PC-3 (cell line): ENCODE measurements at regions not wholly inside any gene's neighbourhood (a gene's known extent, or its start where the extent isn't known, plus 50 kb on each side); places are given as distances from the start of the nearest gene placed in this dataset.

ENCODE experiments used
- CTCF ChIP-seq: fragments of 300-600 bp; sonication (generic); conservative IDR thresholded peaks from 2 replicates; pipeline ENCODE4 v1.5.1; 2017; ENCODE audit warnings: antibody characterized with exemption, low read depth, mild to moderate bottlenecking, low read length
- EZH2 ChIP-seq: fragments of 300-600 bp; sonication (generic); IDR thresholded peaks from one replicate; pipeline ENCODE4 v1.6.1; 2017; ENCODE audit warnings: antibody characterized with exemption, mild to moderate bottlenecking, low read length; ENCODE audit not compliant: unreplicated experiment
- EZH2phosphoT487 ChIP-seq: fragments of 300-600 bp; sonication (generic); IDR thresholded peaks from 2 replicates; pipeline ENCODE4 v1.6.1; 2018; ENCODE audit warnings: mild to moderate bottlenecking, antibody characterized with exemption, low read length, borderline replicate concordance

GRCh38 chr1:216905137-216905536, 181.9 kb upstream of the ESRRG start:
- no peak for TF ChIP-seq CTCF
- TF ChIP-seq EZH2 = no peak
- no peak for TF ChIP-seq EZH2phosphoT487
